ENCODE measurements at regions not wholly inside any gene's neighbourhood (a gene's known extent, or its start where the extent isn't known, plus 50 kb on each side); places are given as distances from the start of the nearest gene placed in this dataset.

DNA sequence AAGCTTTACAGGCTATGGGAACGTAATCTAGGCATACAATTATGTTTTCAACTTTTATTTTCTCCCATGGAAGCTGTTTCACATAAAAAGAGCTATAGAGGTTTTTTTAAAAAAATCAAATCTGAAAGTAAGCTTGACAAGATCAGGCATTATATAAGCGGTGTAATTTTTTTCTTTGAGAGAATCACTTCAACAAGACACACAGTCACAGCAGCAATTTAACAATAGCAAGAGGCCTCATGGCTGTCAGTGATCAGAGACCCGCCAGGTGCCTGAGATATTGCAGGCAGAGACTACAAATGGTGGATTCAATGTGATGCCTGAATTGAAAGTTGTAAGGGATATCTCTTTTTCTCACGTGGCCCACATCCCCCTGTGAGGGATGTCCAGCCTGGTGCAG, 270.5 kb upstream of the TBC1D5 start:
- H2BK120ac ChIP-seq (replicated peaks; ENCODE audit: low read depth, low read length), result no peak overlapping the region
- TF ChIP-seq TCF12 (IDR thresholded peaks at IDR 0.05; ENCODE audit: low read depth, low read length) (no peak), RBBP5 (IDR thresholded peaks at IDR 0.05; ENCODE audit: borderline replicate concordance, low read depth, low read length) (no peak), KDM5A (IDR thresholded peaks at IDR 0.05; ENCODE audit: low read length) (no peak), BCL11A (IDR thresholded peaks at IDR 0.05; ENCODE audit: low read depth in 2 of 2, low read length in 2 of 2) (no peak), SUZ12 (IDR thresholded peaks at IDR 0.05; ENCODE audit: low read length) (no peak)
- ChIA-PET POLR2A (ENCODE audit: partially characterized antibody) (no interaction called here), CTCF (ENCODE audit: partially characterized antibody) (no interaction called here)
- FAIRE-seq (no peak), DNase-seq (ENCODE audit: low read depth in 1 of 2, low spot score in 2 of 2) (no peak)
- H3K79me2 ChIP-seq (ENCODE audit: control insufficient read depth in 1 of 2, insufficient read depth in 2 of 2, low read length in 2 of 2), result no peaks in the 10 kb centered on the region
- H3K9ac ChIP-seq (replicated peaks in 1 of 4; ENCODE audit: extremely low read depth in 1 of 4, low read depth in 3 of 4, low read length in 3 of 4), result no peak overlapping the region
- no peaks in the 10 kb centered on the region for H3K4me1 ChIP-seq (replicated peaks in 1 of 4; ENCODE audit: control insufficient read depth in 3 of 4, insufficient read depth in 4 of 4, low read length in 3 of 4)
- H2BK12ac ChIP-seq (ENCODE audit: low read depth, low read length), result no peak overlapping the region
- H4K5ac ChIP-seq (ENCODE audit: insufficient read length, low read depth, low read length), result no peak overlapping the region
- H4K20me1 ChIP-seq (replicated peaks in 1 of 2; ENCODE audit: control insufficient read depth in 1 of 2, insufficient read depth in 2 of 2, low read length in 2 of 2), result no peaks in the 10 kb centered on the region
- no peak overlapping the region for H2BK20ac ChIP-seq (ENCODE audit: low read length)
- no peak overlapping the region for H3K27ac ChIP-seq (ENCODE audit: low read depth, low read length)
- H3K23me2 ChIP-seq (ENCODE audit: low read depth, low read length), result no peaks in the 10 kb centered on the region
- no peak overlapping the region for H2AFZ ChIP-seq (ENCODE audit: low read length)
- no peak overlapping the region for H3K56ac ChIP-seq (replicated peaks; ENCODE audit: insufficient read length, low read depth, low read length)
- 87% methylated on average over 4 of the region's 4 CpGs; no CpG with 5 or more reads in 1 of the 2 experiments for WGBS, 2 experiments (ENCODE audit: extremely low coverage in 1 of 2, insufficient coverage in 1 of 2, insufficient read length in 1 of 2, insufficient replicate concordance in 2 of 2, low coverage in 1 of 2, low lambda C conversion rate in 2 of 2, missing lambda C conversion rate in 1 of 2)
- H3K36me3 ChIP-seq (ENCODE audit: control insufficient read depth in 2 of 4, insufficient read depth in 4 of 4, low read length in 3 of 4), result no peaks in the 10 kb centered on the region
- no peaks in the 10 kb centered on the region for H3K9me3 ChIP-seq (ENCODE audit: insufficient read depth in 2 of 2, low read depth in 1 of 2, low read length in 1 of 2)
- no peak overlapping the region for H3K18ac ChIP-seq (ENCODE audit: extremely low read depth, low read length)
- H3K14ac ChIP-seq (ENCODE audit: insufficient read length), result no peak overlapping the region
- H3K27me3 ChIP-seq (replicated peaks in 1 of 4; ENCODE audit: control insufficient read depth in 3 of 4, extremely low read depth in 1 of 4, insufficient read depth in 3 of 4, low read length in 3 of 4), result no peaks in the 10 kb centered on the region
- H4K91ac ChIP-seq (replicated peaks; ENCODE audit: insufficient read length, low read length), result no peak overlapping the region
- H2BK15ac ChIP-seq (ENCODE audit: low read length), result no peak overlapping the region
- no peak overlapping the region for H3K4ac ChIP-seq (replicated peaks; ENCODE audit: insufficient read length, low read depth, low read length)
- H3K23ac ChIP-seq (ENCODE audit: insufficient read length), result no peak overlapping the region
- no peak overlapping the region for H3K4me2 ChIP-seq (ENCODE audit: insufficient read depth in 1 of 2, low read depth in 2 of 2, low read length in 2 of 2)
- H2BK5ac ChIP-seq (ENCODE audit: low read depth, low read length), result no peak overlapping the region
- H3K4me3 ChIP-seq (ENCODE audit: extremely low read depth in 1 of 4, insufficient read depth in 2 of 4, low read depth in 3 of 4, low read length in 4 of 4), result no peak overlapping the region
- no peak overlapping the region for H2AK5ac ChIP-seq (ENCODE audit: low read depth, low read length)
- no peaks in the 10 kb centered on the region for H3K79me1 ChIP-seq (ENCODE audit: low read depth, low read length)
- no peak overlapping the region for H4K8ac ChIP-seq (ENCODE audit: extremely low read depth, insufficient read depth, low read length)

All from H1 (cell line).